ENCODE measurements at regions not wholly inside any gene's neighbourhood (a gene's known extent, or its start where the extent isn't known, plus 50 kb on each side); places are given as distances from the start of the nearest gene placed in this dataset.

GRCh38 chr7:52289247-52289646 lies 746.2 kb upstream of the POM121L12 start:
- Mint-ChIP-seq H3K9me3 (peaks cover 0 to 4% of the 10 kb centered on the region in 2 donors), H3K27me3 (no peaks in the 10 kb centered on the region), H3K4me3 (no peak overlapping the region), H3K4me1 (ENCODE audit: low read depth in 2 of 2) (no peaks in the 10 kb centered on the region), H3K27ac (no peak overlapping the region), H3K36me3 (ENCODE audit: insufficient read depth) (no peaks in the 10 kb centered on the region)
- ATAC-seq (replicated peaks): no peak
- no peak for DNase-seq

GRCh38 chr7:52287698-52288097 lies 747.7 kb upstream of the POM121L12 start:
- Mint-ChIP-seq H3K4me1 (ENCODE audit: low read depth in 2 of 2) (no peaks in the 10 kb centered on the region), H3K27ac (no peak overlapping the region), H3K4me3 (no peak overlapping the region), H3K36me3 (ENCODE audit: insufficient read depth) (no peaks in the 10 kb centered on the region), H3K27me3 (no peaks in the 10 kb centered on the region), H3K9me3 (peaks cover 8 to 10% of the 10 kb centered on the region in 2 donors)
- ATAC-seq (replicated peaks) (no peak), DNase-seq (no peak)

DNA sequence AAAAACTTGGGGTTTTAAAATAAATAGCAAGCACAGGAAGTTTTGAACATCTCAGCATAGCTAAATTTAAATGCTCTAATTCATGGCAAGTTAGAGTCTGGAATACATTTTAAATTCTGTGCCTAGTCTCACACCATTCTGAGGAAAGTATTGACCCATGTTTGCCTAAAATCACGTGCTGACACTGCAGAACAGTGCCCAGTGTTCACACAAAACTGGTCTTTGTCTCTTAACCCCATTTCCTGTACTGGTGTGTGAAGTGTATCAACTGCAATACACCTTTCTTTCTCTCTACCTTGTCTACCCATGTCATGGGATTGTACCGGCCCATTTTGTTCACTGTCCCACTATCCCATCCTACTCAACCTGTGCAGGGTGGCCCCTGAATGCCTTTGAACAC lies 749.7 kb upstream of the POM121L12 start:
- no peak overlapping the region for H3K4me3 Mint-ChIP-seq
- peaks cover 8 to 12% of the 10 kb centered on the region in 2 donors for H3K9me3 Mint-ChIP-seq
- no peaks in the 10 kb centered on the region for H3K4me1 Mint-ChIP-seq (ENCODE audit: low read depth in 2 of 2)
- DNase-seq (no peak), ATAC-seq (replicated peaks) (no peak)
- no peaks in the 10 kb centered on the region for H3K36me3 Mint-ChIP-seq (ENCODE audit: insufficient read depth)
- H3K27me3 Mint-ChIP-seq: no peaks in the 10 kb centered on the region
- H3K27ac Mint-ChIP-seq: no peak overlapping the region

DNA sequence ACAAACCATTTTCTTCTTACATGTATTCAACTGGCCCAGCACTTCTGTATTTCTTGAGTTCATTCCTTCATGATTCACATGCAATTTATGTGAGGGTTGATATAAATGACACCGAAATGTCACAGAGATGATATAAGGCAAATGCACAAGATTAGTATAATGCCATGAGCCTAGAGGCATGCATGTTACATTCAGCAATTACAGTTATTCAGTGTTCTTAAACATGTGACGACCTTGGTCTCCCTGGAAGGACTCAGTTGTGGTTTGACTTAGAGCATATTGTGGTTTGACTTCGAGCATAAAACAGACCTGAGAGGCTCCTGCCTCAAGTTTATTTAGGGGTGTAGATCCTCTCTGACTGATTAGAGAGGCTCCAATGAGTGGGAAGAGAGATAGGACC lies 752.1 kb upstream of the POM121L12 start:
- H3K9me3 Mint-ChIP-seq: peaks cover 13 to 21% of the 10 kb centered on the region in 2 donors
- DNase-seq (no peak), ATAC-seq (replicated peaks) (no peak)
- H3K36me3 Mint-ChIP-seq (ENCODE audit: insufficient read depth): no peaks in the 10 kb centered on the region
- no peaks in the 10 kb centered on the region for H3K27me3 Mint-ChIP-seq
- no peak overlapping the region for H3K4me3 Mint-ChIP-seq
- H3K27ac Mint-ChIP-seq: no peak overlapping the region
- H3K4me1 Mint-ChIP-seq (ENCODE audit: low read depth in 2 of 2): no peaks in the 10 kb centered on the region

DNA sequence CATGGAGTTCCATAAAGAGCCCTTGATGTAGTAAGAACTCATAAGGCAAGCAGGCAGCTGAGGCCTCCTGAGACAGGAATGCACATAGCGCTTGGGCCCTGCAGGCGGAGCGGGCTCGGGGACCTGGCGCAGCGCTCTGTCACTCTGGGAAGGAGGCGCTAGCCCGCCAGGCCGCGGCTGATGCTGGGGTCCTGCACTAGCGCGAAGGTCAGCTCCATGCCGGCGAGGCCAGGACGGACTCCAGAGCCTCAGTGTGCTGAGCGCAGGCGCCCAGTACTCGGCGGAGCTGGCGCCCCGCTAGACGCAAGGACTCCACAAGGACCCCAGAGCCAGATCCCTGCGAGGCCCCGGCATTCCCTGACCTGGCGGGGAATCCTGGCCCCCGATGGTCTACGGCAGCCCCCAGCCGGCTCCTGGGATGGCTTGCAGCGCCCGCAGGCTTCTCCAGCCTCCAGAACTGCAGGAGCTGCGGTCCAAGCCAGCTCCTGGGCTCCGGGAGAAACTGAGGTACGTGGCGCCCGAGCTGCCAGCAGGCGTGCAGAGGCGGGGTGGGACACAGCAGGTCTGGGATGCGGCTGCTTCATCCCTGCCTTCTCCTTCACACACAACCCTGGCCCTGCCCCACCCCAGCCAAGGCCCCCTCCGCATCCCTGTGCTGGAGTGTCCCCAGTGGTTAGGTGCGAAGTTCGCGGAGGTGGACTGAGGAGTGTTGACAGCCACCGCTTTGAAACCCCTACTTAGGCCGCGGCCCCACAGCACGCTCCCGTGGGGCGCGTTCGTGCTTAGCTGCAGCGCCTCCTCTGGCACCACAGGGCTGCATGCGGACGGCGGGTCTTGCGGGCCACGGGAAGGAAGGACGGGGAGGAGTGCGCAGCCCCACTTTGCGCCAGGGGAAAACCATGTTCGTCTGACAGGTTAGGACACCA lies 761.5 kb upstream of the POM121L12 start:
- Mint-ChIP-seq H3K9me3 (peaks cover 4 to 7% of the 10 kb centered on the region in 2 donors), H3K27ac (no peak overlapping the region), H3K27me3 (no peaks in the 10 kb centered on the region), H3K36me3 (ENCODE audit: insufficient read depth) (no peaks in the 10 kb centered on the region), H3K4me1 (ENCODE audit: low read depth in 2 of 2) (no peaks in the 10 kb centered on the region), H3K4me3 (no peak overlapping the region)
- ATAC-seq (replicated peaks) (no peak), DNase-seq (no peak)

DNA sequence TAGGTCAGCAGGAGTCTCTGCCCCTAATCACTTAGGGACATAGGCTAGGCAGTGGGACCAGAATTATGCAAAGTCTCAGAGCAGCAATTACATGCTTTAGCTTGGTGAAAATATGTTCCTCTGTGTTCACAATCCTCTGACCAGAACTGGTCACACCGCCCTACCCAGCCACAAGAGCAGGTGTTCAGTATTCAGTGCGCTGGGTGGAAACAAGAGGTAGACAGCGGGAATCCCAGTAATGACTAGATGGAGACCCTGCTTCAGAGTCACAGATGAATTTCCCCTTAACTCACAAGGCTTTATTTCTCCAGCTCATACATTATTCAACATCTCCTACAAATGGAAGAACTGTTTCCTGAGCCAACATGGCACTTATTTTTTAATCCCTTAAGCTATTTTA lies 763.7 kb upstream of the POM121L12 start:
- no peak overlapping the region for H3K4me3 Mint-ChIP-seq
- H3K9me3 Mint-ChIP-seq: peaks cover 5 to 7% of the 10 kb centered on the region in 2 donors

DNA sequence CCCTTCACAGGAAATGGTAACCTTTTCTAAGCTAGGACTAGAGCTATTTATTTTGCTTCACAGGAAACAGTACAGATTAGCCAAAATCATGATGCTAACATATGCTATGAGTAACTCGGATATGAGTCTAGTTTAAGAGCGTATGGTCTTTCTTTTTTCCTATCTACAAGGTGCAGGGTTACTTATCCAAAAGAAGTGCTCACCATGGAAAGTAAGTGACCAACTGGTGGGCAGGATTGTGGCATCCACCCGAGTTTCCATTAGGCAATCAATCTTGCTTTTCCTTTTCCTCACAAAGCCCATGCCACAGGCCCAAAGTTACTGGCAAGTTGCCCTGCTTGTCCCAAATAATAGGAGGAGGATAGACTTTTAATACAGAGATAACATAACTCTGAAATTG lies 765.1 kb upstream of the POM121L12 start:
- Mint-ChIP-seq H3K4me3 (no peak overlapping the region), H3K9me3 (peaks cover 5 to 7% of the 10 kb centered on the region in 2 donors), H3K27ac (no peak overlapping the region), H3K36me3 (ENCODE audit: insufficient read depth) (no peaks in the 10 kb centered on the region), H3K27me3 (no peaks in the 10 kb centered on the region), H3K4me1 (ENCODE audit: low read depth in 2 of 2) (no peaks in the 10 kb centered on the region)
- DNase-seq (no peak), ATAC-seq (replicated peaks) (no peak)

More for the DNA sequence above, 763.7 kb upstream of the POM121L12 start:
- no peaks in the 10 kb centered on the region for H3K27me3 Mint-ChIP-seq
- H3K27ac Mint-ChIP-seq: no peak overlapping the region
- no peak for ATAC-seq (replicated peaks)
- DNase-seq: no peak
- no peaks in the 10 kb centered on the region for H3K36me3 Mint-ChIP-seq (ENCODE audit: insufficient read depth)
- H3K4me1 Mint-ChIP-seq (ENCODE audit: low read depth in 2 of 2): no peaks in the 10 kb centered on the region

DNA sequence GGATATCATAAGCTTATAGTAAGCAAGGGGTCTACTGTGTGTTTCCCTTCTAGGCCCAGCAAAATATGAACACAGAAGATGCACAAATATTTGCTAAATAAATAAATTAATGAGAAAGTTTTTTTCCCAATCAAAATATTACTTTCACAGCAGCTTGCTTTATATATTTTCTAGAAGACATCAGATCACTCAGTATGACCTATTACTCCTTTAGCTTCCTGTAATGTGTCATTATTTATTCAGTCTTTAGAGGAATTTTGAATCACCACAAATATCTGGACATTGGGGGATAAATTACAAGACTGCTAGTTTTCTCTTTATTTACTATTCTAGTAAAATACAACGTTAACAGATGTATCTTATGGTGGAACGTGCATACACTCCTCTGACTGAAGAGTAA lies 765.8 kb upstream of the POM121L12 start:
- H3K27me3 Mint-ChIP-seq: no peaks in the 10 kb centered on the region
- H3K4me1 Mint-ChIP-seq (ENCODE audit: low read depth in 2 of 2): no peaks in the 10 kb centered on the region
- H3K4me3 Mint-ChIP-seq: no peak overlapping the region
- H3K9me3 Mint-ChIP-seq: peaks cover 5 to 7% of the 10 kb centered on the region in 2 donors
- DNase-seq (no peak), ATAC-seq (replicated peaks) (no peak)
- no peaks in the 10 kb centered on the region for H3K36me3 Mint-ChIP-seq (ENCODE audit: insufficient read depth)
- H3K27ac Mint-ChIP-seq: no peak overlapping the region

DNA sequence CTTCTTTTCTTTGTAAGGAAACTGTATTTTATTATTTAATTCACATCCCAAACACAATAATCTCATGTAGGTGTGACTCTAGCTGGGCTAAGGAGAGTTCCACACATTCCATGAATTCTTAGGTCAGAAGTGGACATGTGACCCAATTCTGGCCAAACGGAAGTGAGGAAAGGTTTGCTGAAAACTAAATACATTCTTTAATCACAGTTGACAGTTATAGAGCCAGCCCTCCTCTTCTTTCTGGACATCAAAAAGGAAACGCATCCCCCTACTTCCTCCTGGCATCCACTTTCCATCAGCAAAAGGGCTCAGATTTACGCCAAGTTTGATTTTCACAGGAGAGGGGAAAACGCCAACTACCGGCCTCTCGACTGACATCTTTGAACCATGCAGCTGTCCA lies 774.4 kb upstream of the POM121L12 start:
- Mint-ChIP-seq H3K27ac (no peak overlapping the region), H3K4me3 (no peak overlapping the region), H3K36me3 (ENCODE audit: insufficient read depth) (no peaks in the 10 kb centered on the region), H3K27me3 (no peaks in the 10 kb centered on the region), H3K4me1 (ENCODE audit: low read depth in 2 of 2) (no peaks in the 10 kb centered on the region), H3K9me3 (peaks cover 8 to 22% of the 10 kb centered on the region in 2 donors)
- ATAC-seq (replicated peaks): no peak
- no peak for DNase-seq

GRCh38 chr7:52260046-52260665 lies 775.3 kb upstream of the POM121L12 start:
- no peaks in the 10 kb centered on the region for H3K36me3 Mint-ChIP-seq (ENCODE audit: insufficient read depth)
- no peak overlapping the region for H3K4me3 Mint-ChIP-seq
- peaks cover 8 to 22% of the 10 kb centered on the region in 2 donors for H3K9me3 Mint-ChIP-seq
- H3K4me1 Mint-ChIP-seq (ENCODE audit: low read depth in 2 of 2): no peaks in the 10 kb centered on the region
- DNase-seq (no peak), ATAC-seq (replicated peaks) (no peak)
- H3K27me3 Mint-ChIP-seq: no peaks in the 10 kb centered on the region
- H3K27ac Mint-ChIP-seq: no peak overlapping the region

DNA sequence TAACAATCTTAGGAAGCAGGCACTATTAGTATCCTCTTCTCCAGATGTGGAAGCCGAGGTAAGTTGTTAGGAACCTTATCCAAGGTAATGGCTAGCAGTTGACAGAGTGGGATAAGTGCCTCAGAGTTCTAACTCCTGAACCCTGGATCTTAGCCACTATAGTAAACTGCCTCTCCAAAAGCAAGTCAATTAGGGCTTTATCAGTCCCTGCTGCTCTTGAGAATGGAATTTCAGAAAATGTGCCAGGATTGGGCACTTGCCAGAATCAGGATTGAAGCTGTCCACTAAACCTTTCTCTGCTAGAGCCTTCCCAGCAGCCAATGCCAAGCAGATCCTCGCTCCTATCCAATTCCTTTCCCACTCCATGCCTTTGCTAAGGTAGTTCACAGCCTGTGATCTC lies 777.5 kb upstream of the POM121L12 start:
- no peak overlapping the region for H3K27ac Mint-ChIP-seq
- no peak overlapping the region for H3K4me3 Mint-ChIP-seq
- no peaks in the 10 kb centered on the region for H3K27me3 Mint-ChIP-seq
- no peaks in the 10 kb centered on the region for H3K4me1 Mint-ChIP-seq (ENCODE audit: low read depth in 2 of 2)
- H3K36me3 Mint-ChIP-seq (ENCODE audit: insufficient read depth): no peaks in the 10 kb centered on the region
- DNase-seq (no peak), ATAC-seq (replicated peaks) (no peak)
- peaks cover 14 to 28% of the 10 kb centered on the region in 2 donors for H3K9me3 Mint-ChIP-seq

DNA sequence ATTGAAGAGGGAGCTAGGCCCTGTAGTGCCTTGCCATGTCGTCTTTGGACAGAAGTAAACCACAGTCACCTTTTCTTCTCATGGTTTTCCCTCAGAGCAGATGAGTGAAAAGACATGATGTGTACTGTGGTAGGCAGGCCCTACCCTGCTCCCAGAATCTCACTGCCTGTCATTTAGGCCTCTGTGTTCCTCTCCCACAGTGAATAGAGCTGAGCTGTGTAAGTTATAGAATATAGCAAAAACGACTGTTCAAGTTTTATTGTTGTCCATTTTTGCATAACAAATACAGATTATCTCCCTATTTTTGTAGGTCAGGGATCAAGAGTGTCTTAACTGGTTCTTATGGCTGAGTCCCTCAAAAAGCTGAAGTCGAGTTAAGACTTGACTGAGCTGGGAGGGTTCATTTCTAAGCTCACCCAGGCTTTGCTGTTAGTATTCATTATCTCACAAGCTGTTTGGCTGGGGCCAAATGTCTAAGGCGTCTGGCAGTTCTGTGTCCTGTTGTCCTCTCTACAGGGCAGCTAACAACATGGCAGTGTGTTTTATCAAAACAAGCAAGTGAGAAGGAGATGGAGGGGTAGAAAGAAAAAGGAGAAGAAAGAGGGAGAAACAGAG lies 780.9 kb upstream of the POM121L12 start:
- Mint-ChIP-seq H3K27ac (no peak overlapping the region), H3K4me3 (no peak overlapping the region), H3K9me3 (peaks cover 19 to 38% of the 10 kb centered on the region in 2 donors), H3K27me3 (no peaks in the 10 kb centered on the region), H3K36me3 (ENCODE audit: insufficient read depth) (no peaks in the 10 kb centered on the region), H3K4me1 (ENCODE audit: low read depth in 2 of 2) (no peaks in the 10 kb centered on the region)
- ATAC-seq (replicated peaks): no peak
- DNase-seq: no peak

- H3K9me3 Mint-ChIP-seq: peaks cover 19 to 36% of the 10 kb centered on the region in 2 donors
- DNase-seq: no peak
- no peak for ATAC-seq (replicated peaks)
- H3K4me1 Mint-ChIP-seq (ENCODE audit: low read depth in 2 of 2): no peaks in the 10 kb centered on the region
- no peaks in the 10 kb centered on the region for H3K36me3 Mint-ChIP-seq (ENCODE audit: insufficient read depth)
- H3K27me3 Mint-ChIP-seq: no peaks in the 10 kb centered on the region
- H3K27ac Mint-ChIP-seq: no peak overlapping the region
- no peak overlapping the region for H3K4me3 Mint-ChIP-seq
These were observed 781.5 kb upstream of the POM121L12 start for GRCh38 chr7:52253953-52254352.

DNA sequence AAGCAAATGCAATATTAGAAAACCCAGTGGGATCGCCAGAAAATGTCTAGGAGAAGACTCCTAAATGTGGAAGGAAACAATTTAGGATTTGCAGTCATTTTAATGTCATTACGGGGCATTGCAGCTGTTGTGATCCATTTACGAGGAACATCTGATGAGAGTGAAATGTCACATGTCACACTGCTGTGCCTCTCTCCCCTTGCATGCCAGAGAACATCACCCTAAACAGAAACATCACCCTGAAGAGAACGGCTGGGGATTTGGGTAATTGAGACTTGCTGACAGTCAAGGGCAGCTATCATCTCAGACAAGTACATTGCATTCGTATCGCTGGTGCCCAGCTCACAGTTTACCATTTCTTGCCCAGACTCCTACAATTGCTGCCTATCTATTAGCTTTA lies 785.7 kb upstream of the POM121L12 start:
- Mint-ChIP-seq H3K4me3 (no peak overlapping the region), H3K9me3 (peaks cover 12 to 16% of the 10 kb centered on the region in 2 donors), H3K27ac (no peak overlapping the region), H3K27me3 (no peaks in the 10 kb centered on the region), H3K4me1 (ENCODE audit: low read depth in 2 of 2) (no peaks in the 10 kb centered on the region), H3K36me3 (ENCODE audit: insufficient read depth) (no peaks in the 10 kb centered on the region)
- no peak for ATAC-seq (replicated peaks)
- DNase-seq: no peak
